RWPE1 (cell line): ENCODE measurements at regions not wholly inside any gene's neighbourhood (a gene's known extent, or its start where the extent isn't known, plus 50 kb on each side); places are given as distances from the start of the nearest gene placed in this dataset.

Experiments
- CTCF ChIA-PET: fragments of 350-600 bp; sonication (Branson Sonifier 250); formaldehyde crosslinking; extraction: SDS; loops from one replicate; lab custom pipeline; 2021; lab: Yijun Ruan, JAX
- POLR2A ChIA-PET: fragments of 400-600 bp; formaldehyde crosslinking; extraction: SDS; loops from one replicate; lab custom pipeline; 2020; ENCODE audit warnings: antibody characterized with exemption; ENCODE audit not compliant: low non-redundant PET; lab: Yijun Ruan, JAX
- DNase-seq: peaks from one replicate; pipeline ENCODE4 v3.0.0; 2012; ENCODE audit warnings: low spot score
- H3K27ac ChIP-seq: fragments of 450-650 bp; 2 replicates; pipeline ENCODE4 v1.5.1; 2017
- CTCF ChIP-seq: fragments of 450-650 bp; conservative IDR thresholded peaks from 2 replicates; pipeline ENCODE4 v1.5.1; 2017; ENCODE audit warnings: low read depth, mild to moderate bottlenecking

GRCh38 chr1:96358057-96358456 is 363.5 kb upstream of the PTBP2 start:
- no peak overlapping the region for H3K27ac ChIP-seq
- ChIA-PET CTCF (interaction anchor here (0.7 kb wide), 1 partner anchor 463 kb away, joined by 3 read pairs; no protein-coding TSS in a partner anchor), POLR2A (no interaction called here)
- TF ChIP-seq CTCF: no peak
- DNase-seq: no peak

- no peak for TF ChIP-seq CTCF
- DNase-seq: peak; percentile 24
- ChIA-PET CTCF (interaction anchor here (0.6 kb wide), 1 partner anchor 434 kb away, joined by 3 read pairs; no protein-coding TSS in a partner anchor), POLR2A (no interaction called here)
- no peak overlapping the region for H3K27ac ChIP-seq
Observed at GRCh38 chr1:96360036-96360795, 361.4 kb upstream of the PTBP2 start.

- no peak for DNase-seq
- POLR2A ChIA-PET: no interaction called here
- TF ChIP-seq CTCF: no peak
- H3K27ac ChIP-seq: no peak overlapping the region
- CTCF ChIA-PET: no interaction called here
Observed at GRCh38 chr1:96361271-96361856, 360.2 kb upstream of the PTBP2 start.

- no peak for DNase-seq
- H3K27ac ChIP-seq: no peak overlapping the region
- POLR2A ChIA-PET: no interaction called here
- CTCF ChIA-PET: no interaction called here
- no peak for TF ChIP-seq CTCF
Observed at GRCh38 chr1:96361961-96362360, 359.6 kb upstream of the PTBP2 start.

GRCh38 chr1:96362623-96363022 is 359.0 kb upstream of the PTBP2 start:
- DNase-seq: peak; percentile 90
- POLR2A ChIA-PET: no interaction called here
- TF ChIP-seq CTCF: no peak
- H3K27ac ChIP-seq: peak overlapping the region; percentile 87
- CTCF ChIA-PET: no interaction called here

- no peak for TF ChIP-seq CTCF
- CTCF ChIA-PET: no interaction called here
- no peak overlapping the region for H3K27ac ChIP-seq
- no peak for DNase-seq
- POLR2A ChIA-PET: no interaction called here
Observed at GRCh38 chr1:96363826-96364225, 357.8 kb upstream of the PTBP2 start.
